ENCODE measurements at regions not wholly inside any gene's neighbourhood (a gene's known extent, or its start where the extent isn't known, plus 50 kb on each side); places are given as distances from the start of the nearest gene placed in this dataset.

DNA sequence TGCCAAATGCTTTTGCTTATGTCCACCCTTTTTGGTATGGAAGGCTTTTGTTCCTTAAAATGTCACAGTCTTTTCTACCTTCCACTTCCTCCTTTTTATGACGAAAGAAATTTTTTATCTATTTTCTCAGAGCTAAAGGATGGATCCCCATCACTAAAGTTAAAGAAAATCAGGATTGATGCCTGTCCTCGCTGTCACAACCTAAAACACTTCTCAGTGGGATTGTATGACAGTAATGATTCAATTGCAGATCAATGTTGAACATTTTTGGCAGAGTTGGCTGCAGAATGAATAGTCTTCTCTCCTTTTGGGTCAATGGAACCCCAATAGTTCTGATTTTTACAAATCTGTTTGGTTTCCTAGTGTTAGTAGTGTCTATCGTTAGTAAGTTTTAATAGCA is 549.8 kb upstream of the ROBO2 start:
- no peak overlapping the region for H3K4me3 ChIP-seq
- no peaks in the 10 kb centered on the region for H4K20me1 ChIP-seq (ENCODE audit: control insufficient read depth, insufficient read depth)
- no peaks in the 10 kb centered on the region for H3K9me3 ChIP-seq (replicated peaks; ENCODE audit: control insufficient read depth, insufficient read depth, low read length)
- H3K9ac ChIP-seq (ENCODE audit: control insufficient read depth, insufficient read depth, low read length) = no peak overlapping the region
- TF ChIP-seq MTA3 (IDR thresholded peaks at IDR 0.05; ENCODE audit: borderline replicate concordance, low read length) = no peak
- no peak for TF ChIP-seq CBX3 (IDR thresholded peaks at IDR 0.05; ENCODE audit: borderline replicate concordance, low read depth)
- TF ChIP-seq NFYB (IDR thresholded peaks at IDR 0.05; ENCODE audit: insufficient read depth, low read depth, low read length) = no peak
- no peak for TF ChIP-seq BRCA1 (IDR thresholded peaks at IDR 0.05; ENCODE audit: low read depth, low read length)
- TF ChIP-seq, protein P1, sequence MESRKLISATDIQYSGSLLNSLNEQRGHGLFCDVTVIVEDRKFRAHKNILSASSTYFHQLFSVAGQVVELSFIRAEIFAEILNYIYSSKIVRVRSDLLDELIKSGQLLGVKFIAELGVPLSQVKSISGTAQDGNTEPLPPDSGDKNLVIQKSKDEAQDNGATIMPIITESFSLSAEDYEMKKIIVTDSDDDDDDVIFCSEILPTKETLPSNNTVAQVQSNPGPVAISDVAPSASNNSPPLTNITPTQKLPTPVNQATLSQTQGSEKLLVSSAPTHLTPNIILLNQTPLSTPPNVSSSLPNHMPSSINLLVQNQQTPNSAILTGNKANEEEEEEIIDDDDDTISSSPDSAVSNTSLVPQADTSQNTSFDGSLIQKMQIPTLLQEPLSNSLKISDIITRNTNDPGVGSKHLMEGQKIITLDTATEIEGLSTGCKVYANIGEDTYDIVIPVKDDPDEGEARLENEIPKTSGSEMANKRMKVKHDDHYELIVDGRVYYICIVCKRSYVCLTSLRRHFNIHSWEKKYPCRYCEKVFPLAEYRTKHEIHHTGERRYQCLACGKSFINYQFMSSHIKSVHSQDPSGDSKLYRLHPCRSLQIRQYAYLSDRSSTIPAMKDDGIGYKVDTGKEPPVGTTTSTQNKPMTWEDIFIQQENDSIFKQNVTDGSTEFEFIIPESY (IDR thresholded peaks at IDR 0.05) = no peak
- no peak for TF ChIP-seq HDAC2 (IDR thresholded peaks at IDR 0.05)
- TF ChIP-seq CBX5 (IDR thresholded peaks at IDR 0.05; ENCODE audit: low read depth) = no peak
- no peak for TF ChIP-seq STAT1 (conservative IDR thresholded peaks at IDR 0.05)
- TF ChIP-seq BMI1 (IDR thresholded peaks at IDR 0.05; ENCODE audit: borderline replicate concordance) = no peak
- TF ChIP-seq TCF3 (IDR thresholded peaks at IDR 0.05; ENCODE audit: borderline replicate concordance, insufficient read depth, low read depth, low read length) = no peak
- TF ChIP-seq EP300 (IDR thresholded peaks at IDR 0.05; ENCODE audit: borderline replicate concordance in 1 of 2, control insufficient read depth in 1 of 2, low read depth in 2 of 2, low read length in 2 of 2) = no peak
- ChIA-PET CTCF (no interaction called here), SMC1A (ENCODE audit: uncharacterized antibody, unreplicated experiment) (no interaction called here), POLR2A (no interaction called here), RAD21 (ENCODE audit: unreplicated experiment) (no interaction called here)
- no peak overlapping the region for H3K4me2 ChIP-seq (ENCODE audit: control insufficient read depth, insufficient read depth)
- H3K36me3 ChIP-seq (ENCODE audit: control insufficient read depth in 2 of 2, insufficient read depth in 2 of 2, low read length in 1 of 2) = no peaks in the 10 kb centered on the region
- no peak overlapping the region for H2AFZ ChIP-seq (ENCODE audit: control insufficient read depth, low read depth, low read length)
- FAIRE-seq = no peak
- intact Hi-C loops (cut with micrococcal nuclease; ENCODE audit: unreplicated experiment) = no loop called here
- H3K27ac ChIP-seq (ENCODE audit: control insufficient read depth, insufficient read depth) = no peak overlapping the region
- H3K27me3 ChIP-seq (replicated peaks in 1 of 2; ENCODE audit: control insufficient read depth in 2 of 2, insufficient read depth in 2 of 2, low read length in 1 of 2) = no peaks in the 10 kb centered on the region
- WGBS (ENCODE audit: insufficient coverage, insufficient replicate concordance, low lambda C conversion rate, missing lambda C conversion rate) = 14% methylated on average over 3 of the region's 3 CpGs
- in situ Hi-C loops (cut with MboI) = no loop called here
- BruUV-seq (replicated peaks) = no TSS peak
- ATAC-seq = no peak
- no peaks in the 10 kb centered on the region for H3K4me1 ChIP-seq (ENCODE audit: control insufficient read depth, insufficient read depth, low read length)
- no peaks in the 10 kb centered on the region for H3K79me2 ChIP-seq (ENCODE audit: control insufficient read depth, insufficient read depth, low read length)
- no peak for DNase-seq (ENCODE audit: low read depth, low spot score)
